ENCODE measurements at regions not wholly inside any gene's neighbourhood (a gene's known extent, or its start where the extent isn't known, plus 50 kb on each side); places are given as distances from the start of the nearest gene placed in this dataset.

GRCh38 chr16:86894925-86895324, 316.6 kb downstream of the FOXL1 start:
- H3K4me1 ChIP-seq (ENCODE audit: control insufficient read depth in 1 of 2, insufficient read depth in 1 of 2, low read depth in 1 of 2, low read length in 1 of 2): no peaks in the 10 kb centered on the region
- H3K27me3 ChIP-seq: peaks cover 17% of the 10 kb centered on the region
- H3K9me3 ChIP-seq: no peaks in the 10 kb centered on the region
- H3K36me3 ChIP-seq: no peaks in the 10 kb centered on the region
- TF ChIP-seq CTCF (IDR thresholded peaks at IDR 0.05): no peak
- no peak overlapping the region for H3K27ac ChIP-seq
- H3K4me3 ChIP-seq (ENCODE audit: low read depth in 1 of 2, low read length in 1 of 2): no peak overlapping the region

GRCh38 chr16:86895606-86896005, 317.3 kb downstream of the FOXL1 start:
- H3K9me3 ChIP-seq: no peaks in the 10 kb centered on the region
- no peak overlapping the region for H3K4me3 ChIP-seq (ENCODE audit: low read depth in 1 of 2, low read length in 1 of 2)
- no peak for TF ChIP-seq CTCF (IDR thresholded peaks at IDR 0.05)
- no peaks in the 10 kb centered on the region for H3K36me3 ChIP-seq
- H3K27ac ChIP-seq: no peak overlapping the region
- H3K27me3 ChIP-seq: peaks cover 17% of the 10 kb centered on the region
- no peaks in the 10 kb centered on the region for H3K4me1 ChIP-seq (ENCODE audit: control insufficient read depth in 1 of 2, insufficient read depth in 1 of 2, low read depth in 1 of 2, low read length in 1 of 2)

GRCh38 chr16:86896976-86897375, 318.6 kb downstream of the FOXL1 start:
- no peak for TF ChIP-seq CTCF (IDR thresholded peaks at IDR 0.05)
- no peaks in the 10 kb centered on the region for H3K36me3 ChIP-seq
- no peak overlapping the region for H3K4me3 ChIP-seq (ENCODE audit: low read depth in 1 of 2, low read length in 1 of 2)
- no peaks in the 10 kb centered on the region for H3K9me3 ChIP-seq
- no peaks in the 10 kb centered on the region for H3K4me1 ChIP-seq (ENCODE audit: control insufficient read depth in 1 of 2, insufficient read depth in 1 of 2, low read depth in 1 of 2, low read length in 1 of 2)
- peaks cover 16% of the 10 kb centered on the region for H3K27me3 ChIP-seq
- no peak overlapping the region for H3K27ac ChIP-seq

GRCh38 chr16:86897486-86897885, 319.1 kb downstream of the FOXL1 start:
- H3K27me3 ChIP-seq: peaks cover 11% of the 10 kb centered on the region
- no peaks in the 10 kb centered on the region for H3K4me1 ChIP-seq (ENCODE audit: control insufficient read depth in 1 of 2, insufficient read depth in 1 of 2, low read depth in 1 of 2, low read length in 1 of 2)
- no peak overlapping the region for H3K27ac ChIP-seq
- TF ChIP-seq CTCF (IDR thresholded peaks at IDR 0.05): no peak
- H3K9me3 ChIP-seq: no peaks in the 10 kb centered on the region
- no peaks in the 10 kb centered on the region for H3K36me3 ChIP-seq
- H3K4me3 ChIP-seq (ENCODE audit: low read depth in 1 of 2, low read length in 1 of 2): no peak overlapping the region

GRCh38 chr16:86898386-86898785, 320.0 kb downstream of the FOXL1 start:
- Histone ChIP-seq H3K4me1 (ENCODE audit: control insufficient read depth in 1 of 2, insufficient read depth in 1 of 2, low read depth in 1 of 2, low read length in 1 of 2) (no peaks in the 10 kb centered on the region), H3K4me3 (ENCODE audit: low read depth in 1 of 2, low read length in 1 of 2) (no peak overlapping the region), H3K36me3 (no peaks in the 10 kb centered on the region), H3K27me3 (peaks cover 6% of the 10 kb centered on the region), H3K9me3 (no peaks in the 10 kb centered on the region), H3K27ac (no peak overlapping the region)
- no peak for TF ChIP-seq CTCF (IDR thresholded peaks at IDR 0.05)

GRCh38 chr16:86899151-86899550, 320.8 kb downstream of the FOXL1 start:
- Histone ChIP-seq H3K9me3 (no peaks in the 10 kb centered on the region), H3K36me3 (no peaks in the 10 kb centered on the region), H3K4me1 (ENCODE audit: control insufficient read depth in 1 of 2, insufficient read depth in 1 of 2, low read depth in 1 of 2, low read length in 1 of 2) (no peaks in the 10 kb centered on the region), H3K4me3 (ENCODE audit: low read depth in 1 of 2, low read length in 1 of 2) (no peak overlapping the region), H3K27me3 (peaks cover 11% of the 10 kb centered on the region), H3K27ac (no peak overlapping the region)
- no peak for TF ChIP-seq CTCF (IDR thresholded peaks at IDR 0.05)

All from neutrophil (primary cell).